ENCODE measurements at regions not wholly inside any gene's neighbourhood (a gene's known extent, or its start where the extent isn't known, plus 50 kb on each side); places are given as distances from the start of the nearest gene placed in this dataset.

DNA sequence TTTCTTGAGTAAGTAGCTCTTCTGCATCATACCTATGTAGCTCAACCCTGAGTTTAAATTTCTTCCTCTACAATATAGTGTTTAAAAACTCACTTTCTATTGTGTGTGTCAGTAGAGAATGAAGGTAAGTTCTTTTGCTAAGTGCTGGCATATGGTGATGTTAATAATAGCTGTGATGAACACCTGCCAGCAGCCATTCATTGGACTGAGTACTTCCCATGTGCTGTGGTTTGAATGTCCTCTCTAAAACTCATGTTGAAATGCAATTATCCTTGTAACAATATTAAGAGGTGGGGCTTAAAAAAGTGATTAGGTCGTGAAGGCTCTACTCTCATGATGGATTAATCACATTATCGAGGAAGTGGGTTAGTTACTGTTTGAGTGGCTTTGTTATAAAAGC lies 645.2 kb upstream of the RGMB start:
- ATAC-seq (replicated peaks) = no peak
- H3K9me3 Mint-ChIP-seq = peaks cover 0 to 19% of the 10 kb centered on the region in 2 donors
- H3K27me3 Mint-ChIP-seq = no peaks in the 10 kb centered on the region

DNA sequence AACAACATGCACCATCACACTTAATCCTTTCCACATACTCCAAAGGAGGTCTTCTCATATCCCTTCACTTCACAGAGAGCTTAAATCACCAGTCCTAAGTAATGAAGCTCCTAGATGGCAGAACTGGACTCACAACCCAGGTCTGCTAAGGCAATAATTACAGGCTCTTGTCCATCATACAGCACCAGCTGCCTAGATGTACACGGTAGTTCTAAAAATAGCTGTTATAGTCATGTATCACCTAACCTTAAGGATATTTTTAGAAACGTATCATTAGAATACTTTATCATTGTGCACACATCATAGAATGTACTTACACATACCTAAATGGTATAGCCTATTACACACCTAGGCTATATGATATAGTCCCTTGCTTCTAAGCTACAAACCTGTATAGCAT lies 644.6 kb upstream of the RGMB start:
- ATAC-seq (replicated peaks) (no peak), DNase-seq (no peak)
- H3K27me3 Mint-ChIP-seq = no peaks in the 10 kb centered on the region
- H3K4me3 Mint-ChIP-seq = no peak overlapping the region
- H3K36me3 Mint-ChIP-seq (ENCODE audit: insufficient read depth) = no peaks in the 10 kb centered on the region
- H3K9me3 Mint-ChIP-seq = peaks cover 0 to 13% of the 10 kb centered on the region in 2 donors
- no peak overlapping the region for H3K27ac Mint-ChIP-seq
- H3K4me1 Mint-ChIP-seq (ENCODE audit: low read depth in 2 of 2) = no peaks in the 10 kb centered on the region

More for the DNA sequence above, 645.2 kb upstream of the RGMB start:
- H3K27ac Mint-ChIP-seq = no peak overlapping the region
- no peaks in the 10 kb centered on the region for H3K36me3 Mint-ChIP-seq (ENCODE audit: insufficient read depth)
- no peaks in the 10 kb centered on the region for H3K4me1 Mint-ChIP-seq (ENCODE audit: low read depth in 2 of 2)
- no peak overlapping the region for H3K4me3 Mint-ChIP-seq
- DNase-seq = no peak

DNA sequence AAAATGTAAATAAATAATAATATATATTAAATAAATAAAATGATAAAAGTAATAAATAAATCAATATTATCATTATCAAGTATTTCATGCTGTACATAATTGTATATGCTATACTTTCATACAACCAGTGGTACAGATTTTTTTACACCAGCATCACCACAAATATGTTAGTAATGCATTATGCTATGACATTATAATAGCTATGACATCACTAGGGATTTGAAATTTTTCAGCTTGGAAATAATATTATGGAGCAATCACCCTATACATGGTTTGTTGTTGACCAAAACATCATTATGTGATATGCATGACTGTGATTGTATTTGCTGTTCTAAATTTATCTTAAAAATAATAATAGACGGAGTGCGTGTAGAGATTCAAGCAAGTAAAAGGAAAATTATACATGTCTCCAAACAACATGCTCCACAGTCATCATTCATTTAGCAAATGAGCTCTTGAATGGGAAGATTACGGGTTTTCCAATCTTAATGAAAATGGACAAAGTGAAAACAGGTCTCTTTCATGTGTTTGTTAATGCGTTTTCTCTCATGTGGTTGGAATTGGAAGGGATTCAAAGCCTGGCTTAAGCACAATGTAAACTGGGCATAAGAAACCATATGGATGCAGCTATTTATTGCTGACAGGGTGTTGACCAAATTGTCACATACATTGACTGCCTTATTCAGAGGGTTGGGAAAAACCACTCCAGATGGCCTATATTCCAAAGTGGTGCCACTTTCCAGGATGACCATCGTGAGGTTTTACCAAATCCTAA lies 643.0 kb upstream of the RGMB start:
- no peaks in the 10 kb centered on the region for H3K4me1 Mint-ChIP-seq (ENCODE audit: low read depth in 2 of 2)
- ATAC-seq (replicated peaks) = no peak
- H3K27ac Mint-ChIP-seq = no peak overlapping the region
- DNase-seq = no peak
- no peaks in the 10 kb centered on the region for H3K36me3 Mint-ChIP-seq (ENCODE audit: insufficient read depth)
- H3K9me3 Mint-ChIP-seq = peaks cover 0 to 6% of the 10 kb centered on the region in 2 donors
- H3K4me3 Mint-ChIP-seq = no peak overlapping the region
- H3K27me3 Mint-ChIP-seq = no peaks in the 10 kb centered on the region

DNA sequence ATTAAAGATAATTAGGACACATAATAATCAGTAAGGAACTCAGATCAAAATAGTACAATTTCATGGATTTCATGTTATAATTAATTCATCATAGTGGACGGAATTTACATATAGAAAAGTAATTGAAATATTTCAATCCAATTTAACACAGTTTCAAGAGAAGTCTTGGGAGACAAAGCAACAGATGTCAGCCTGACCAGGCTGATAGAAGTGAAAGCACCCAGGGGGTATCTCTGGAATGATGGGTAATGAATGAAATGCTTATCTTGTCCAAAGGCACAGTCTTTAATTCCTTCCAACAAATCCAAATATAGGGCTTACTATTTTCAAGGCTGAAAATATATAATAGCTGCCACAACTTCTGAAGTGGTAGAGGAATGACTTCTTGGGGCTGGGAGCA lies 629.3 kb upstream of the RGMB start:
- H3K9me3 Mint-ChIP-seq = peaks cover 0 to 7% of the 10 kb centered on the region in 2 donors
- H3K36me3 Mint-ChIP-seq (ENCODE audit: insufficient read depth) = no peaks in the 10 kb centered on the region
- no peak for DNase-seq
- no peak overlapping the region for H3K27ac Mint-ChIP-seq
- no peak for ATAC-seq (replicated peaks)
- H3K4me3 Mint-ChIP-seq = no peak overlapping the region
- H3K4me1 Mint-ChIP-seq (ENCODE audit: low read depth in 2 of 2) = no peaks in the 10 kb centered on the region
- no peaks in the 10 kb centered on the region for H3K27me3 Mint-ChIP-seq

DNA sequence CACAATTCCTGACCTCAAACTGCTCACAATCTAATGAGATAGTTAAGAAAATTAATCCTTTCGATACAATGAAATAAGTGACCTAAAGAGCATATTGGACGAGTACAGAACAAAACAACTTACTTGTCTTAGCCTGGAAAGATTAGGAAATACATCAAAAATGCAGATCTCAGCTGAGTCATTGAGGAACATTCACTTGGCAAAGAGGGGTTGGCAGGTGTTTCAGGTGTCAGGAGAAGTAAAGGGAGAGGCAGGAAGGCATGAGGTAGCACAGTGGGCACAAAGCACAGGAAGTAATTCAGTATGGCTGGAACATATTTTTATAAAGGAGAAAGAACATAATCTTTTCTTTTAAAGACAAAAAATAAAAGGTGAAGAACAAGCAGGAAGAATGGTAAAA lies 628.8 kb upstream of the RGMB start:
- ATAC-seq (replicated peaks) = no peak
- no peak overlapping the region for H3K27ac Mint-ChIP-seq
- H3K27me3 Mint-ChIP-seq = no peaks in the 10 kb centered on the region
- H3K4me3 Mint-ChIP-seq = no peak overlapping the region
- DNase-seq = no peak
- no peaks in the 10 kb centered on the region for H3K36me3 Mint-ChIP-seq (ENCODE audit: insufficient read depth)
- peaks cover 0 to 7% of the 10 kb centered on the region in 2 donors for H3K9me3 Mint-ChIP-seq
- H3K4me1 Mint-ChIP-seq (ENCODE audit: low read depth in 2 of 2) = no peaks in the 10 kb centered on the region

DNA sequence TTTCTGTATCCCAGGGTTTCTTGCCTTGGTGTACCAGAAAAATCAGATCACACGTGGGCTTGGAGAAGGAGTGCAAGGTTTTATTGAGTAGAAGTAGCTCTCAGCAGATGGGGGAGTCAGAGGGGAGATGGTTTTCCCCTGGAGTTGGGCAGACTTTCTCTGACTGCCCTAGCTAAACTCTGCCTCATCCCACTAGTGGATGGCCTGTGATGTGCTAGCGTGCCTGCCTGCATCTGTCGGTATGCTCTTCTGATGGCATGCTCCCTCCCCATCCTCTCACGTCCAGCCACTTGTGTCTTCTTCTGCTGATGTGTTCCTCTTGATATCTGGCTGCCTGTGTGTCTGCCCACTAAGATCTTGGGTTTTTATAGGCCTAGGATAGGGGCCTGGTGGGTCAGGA lies 616.1 kb upstream of the RGMB start:
- Mint-ChIP-seq H3K4me1 (ENCODE audit: low read depth in 2 of 2) (no peaks in the 10 kb centered on the region), H3K36me3 (ENCODE audit: insufficient read depth) (no peaks in the 10 kb centered on the region), H3K27ac (no peak overlapping the region), H3K4me3 (no peak overlapping the region), H3K27me3 (no peaks in the 10 kb centered on the region), H3K9me3 (peaks cover 0 to under 1% of the 10 kb centered on the region in 2 donors)
- DNase-seq = no peak
- ATAC-seq (replicated peaks) = no peak

DNA sequence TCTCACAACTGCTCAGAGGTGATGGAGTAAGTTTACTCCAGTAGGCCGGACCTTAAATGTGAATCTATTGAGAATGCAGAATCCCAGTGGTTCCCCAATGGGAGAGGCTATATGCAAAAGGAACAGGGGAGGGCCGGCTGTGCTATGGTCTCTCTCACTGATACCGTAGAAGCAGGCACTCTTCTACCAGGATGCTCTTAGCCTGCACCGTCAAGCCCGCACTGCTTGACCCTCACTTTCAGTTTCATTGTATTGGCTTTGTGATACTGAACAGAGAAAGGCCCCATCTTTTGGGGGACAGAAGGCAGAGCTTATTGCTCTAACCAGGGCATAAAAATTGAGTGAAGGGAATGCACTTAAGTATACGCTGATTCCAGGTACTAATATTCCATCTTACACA lies 615.0 kb upstream of the RGMB start:
- Mint-ChIP-seq H3K36me3 (ENCODE audit: insufficient read depth) (no peaks in the 10 kb centered on the region), H3K27ac (no peak overlapping the region), H3K9me3 (peaks cover 0 to 3% of the 10 kb centered on the region in 2 donors), H3K27me3 (no peaks in the 10 kb centered on the region), H3K4me3 (no peak overlapping the region), H3K4me1 (ENCODE audit: low read depth in 2 of 2) (no peaks in the 10 kb centered on the region)
- DNase-seq = no peak
- no peak for ATAC-seq (replicated peaks)

DNA sequence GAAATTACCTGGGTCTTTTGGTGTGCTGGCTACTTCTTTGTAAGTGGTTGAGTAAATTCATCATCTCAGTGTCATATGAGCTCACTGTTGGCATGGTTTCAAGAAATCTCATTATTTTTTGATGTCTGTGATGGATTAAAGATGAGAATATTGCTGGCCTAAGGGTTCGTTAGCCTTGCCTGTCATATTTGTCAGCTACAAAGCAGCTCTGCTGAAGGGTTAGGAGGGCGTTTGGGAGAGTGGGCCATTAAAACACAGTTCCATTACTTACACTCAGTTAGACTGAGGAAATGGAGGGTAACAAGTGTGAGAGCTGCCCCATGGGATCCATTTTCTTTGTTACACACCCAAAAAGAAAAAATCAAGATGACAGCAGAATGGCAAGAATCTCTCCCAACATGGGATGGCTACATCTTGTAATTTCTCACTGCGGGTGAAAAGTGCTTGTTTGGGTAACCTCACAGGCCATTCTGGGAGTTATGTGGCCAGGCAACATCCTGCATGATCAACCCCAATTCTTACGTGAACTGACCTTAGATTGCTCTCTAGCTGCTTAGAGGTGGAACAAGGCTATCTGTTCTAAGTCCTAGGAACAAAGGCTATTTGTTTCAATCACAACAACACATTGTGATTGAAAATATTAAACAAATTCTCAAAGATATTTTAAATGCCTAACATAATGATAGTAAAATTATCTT lies 609.5 kb upstream of the RGMB start:
- DNase-seq (no peak), ATAC-seq (replicated peaks) (no peak)
- no peaks in the 10 kb centered on the region for H3K36me3 Mint-ChIP-seq (ENCODE audit: insufficient read depth)
- H3K4me1 Mint-ChIP-seq (ENCODE audit: low read depth in 2 of 2) = no peaks in the 10 kb centered on the region
- H3K27me3 Mint-ChIP-seq = no peaks in the 10 kb centered on the region
- H3K9me3 Mint-ChIP-seq = peaks cover 0 to 3% of the 10 kb centered on the region in 2 donors
- H3K4me3 Mint-ChIP-seq = no peak overlapping the region
- no peak overlapping the region for H3K27ac Mint-ChIP-seq

DNA sequence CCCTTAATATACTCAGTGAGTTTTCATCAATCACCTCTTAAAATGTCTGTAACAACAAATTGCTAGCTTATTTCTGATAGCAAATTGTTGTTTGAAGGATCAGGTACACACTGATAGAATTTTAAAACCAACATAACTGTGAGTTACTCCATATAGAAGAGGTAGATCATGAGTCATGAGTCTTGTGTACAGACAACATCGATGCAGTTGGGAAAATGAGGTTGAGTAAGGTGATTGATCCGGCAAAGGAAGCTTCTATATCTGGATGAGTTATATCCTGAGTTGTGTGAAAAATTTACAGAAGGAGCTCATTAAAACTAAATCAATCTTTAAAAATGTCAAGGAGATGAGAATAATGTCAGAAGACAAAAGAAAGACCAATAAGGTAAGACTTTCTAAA lies 604.6 kb upstream of the RGMB start:
- Mint-ChIP-seq H3K4me3 (no peak overlapping the region), H3K36me3 (ENCODE audit: insufficient read depth) (no peaks in the 10 kb centered on the region), H3K4me1 (ENCODE audit: low read depth in 2 of 2) (no peaks in the 10 kb centered on the region), H3K9me3 (peaks cover 0 to 2% of the 10 kb centered on the region in 2 donors), H3K27me3 (no peaks in the 10 kb centered on the region), H3K27ac (no peak overlapping the region)
- ATAC-seq (replicated peaks) (no peak), DNase-seq (no peak)

DNA sequence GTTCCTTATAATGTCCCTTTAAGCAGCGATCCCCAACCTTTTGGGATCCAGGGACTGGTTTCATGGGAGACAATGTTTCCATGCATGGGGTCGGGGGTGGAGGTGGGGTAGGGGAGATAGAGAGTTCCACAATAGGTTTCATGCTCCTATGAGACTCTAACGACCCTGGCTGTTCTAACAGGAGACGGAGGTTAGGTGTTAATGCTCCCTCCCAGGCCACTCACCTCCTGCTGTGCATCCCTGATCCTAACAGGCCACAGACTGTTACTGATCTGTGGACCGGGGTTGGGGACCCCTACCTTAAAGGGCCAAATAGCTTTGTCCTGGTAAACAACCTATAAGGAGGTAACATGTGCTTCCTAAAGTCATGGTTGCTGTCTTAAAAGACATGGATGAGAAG lies 602.5 kb upstream of the RGMB start:
- Mint-ChIP-seq H3K36me3 (ENCODE audit: insufficient read depth) (no peaks in the 10 kb centered on the region), H3K4me1 (ENCODE audit: low read depth in 2 of 2) (no peaks in the 10 kb centered on the region), H3K9me3 (peaks cover 0 to 2% of the 10 kb centered on the region in 2 donors)

DNA sequence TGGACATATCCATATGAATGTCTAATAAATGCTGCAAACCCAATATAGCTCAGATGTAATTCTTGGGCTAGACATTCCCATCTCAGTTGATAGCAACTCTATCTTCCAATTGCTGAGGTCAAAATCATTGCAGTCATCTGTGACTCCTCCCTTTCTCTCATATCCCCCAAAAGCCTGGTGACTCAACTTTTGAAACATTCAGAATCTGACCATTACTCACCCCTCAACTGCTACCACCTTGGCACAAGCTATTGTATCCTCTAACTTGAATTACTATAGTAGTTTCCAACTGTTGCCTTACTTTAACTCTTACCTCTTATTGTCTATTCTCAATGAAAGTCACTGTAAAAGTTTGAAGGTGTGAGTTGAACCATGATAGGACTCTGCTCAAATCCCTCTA lies 600.1 kb upstream of the RGMB start:
- peaks cover 0 to 8% of the 10 kb centered on the region in 2 donors for H3K9me3 Mint-ChIP-seq
- H3K27ac Mint-ChIP-seq = no peak overlapping the region
- no peak overlapping the region for H3K4me3 Mint-ChIP-seq
- ATAC-seq (replicated peaks) = no peak
- no peaks in the 10 kb centered on the region for H3K36me3 Mint-ChIP-seq (ENCODE audit: insufficient read depth)
- no peak for DNase-seq
- H3K27me3 Mint-ChIP-seq = no peaks in the 10 kb centered on the region
- H3K4me1 Mint-ChIP-seq (ENCODE audit: low read depth in 2 of 2) = no peaks in the 10 kb centered on the region

More for the DNA sequence above, 602.5 kb upstream of the RGMB start:
- ATAC-seq (replicated peaks) = no peak
- Mint-ChIP-seq H3K27ac (no peak overlapping the region), H3K27me3 (no peaks in the 10 kb centered on the region), H3K4me3 (no peak overlapping the region)
- no peak for DNase-seq

DNA sequence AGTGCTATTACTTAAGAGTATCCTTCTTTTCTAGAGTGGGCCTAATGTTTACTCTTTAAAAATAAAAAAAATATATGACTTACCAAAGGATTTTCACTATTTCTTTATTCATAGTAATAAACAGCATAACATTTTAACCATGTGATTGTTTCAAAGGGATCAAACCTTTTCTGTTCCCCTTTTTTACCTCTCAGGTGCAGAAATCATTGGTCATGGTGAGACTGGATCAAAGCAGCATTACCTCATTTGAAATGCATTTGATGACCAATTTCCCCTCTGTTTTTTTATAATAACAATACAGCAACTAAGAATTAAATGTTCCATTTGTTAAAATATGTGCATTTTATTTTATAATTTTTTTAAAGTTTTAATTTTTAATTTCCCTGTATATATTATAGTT lies 598.0 kb upstream of the RGMB start:
- ATAC-seq (replicated peaks) = no peak
- Mint-ChIP-seq H3K4me1 (ENCODE audit: low read depth in 2 of 2) (no peaks in the 10 kb centered on the region), H3K36me3 (ENCODE audit: insufficient read depth) (no peaks in the 10 kb centered on the region), H3K27ac (no peak overlapping the region), H3K27me3 (no peaks in the 10 kb centered on the region), H3K9me3 (peaks cover 0 to 11% of the 10 kb centered on the region in 2 donors), H3K4me3 (no peak overlapping the region)
- DNase-seq = no peak

DNA sequence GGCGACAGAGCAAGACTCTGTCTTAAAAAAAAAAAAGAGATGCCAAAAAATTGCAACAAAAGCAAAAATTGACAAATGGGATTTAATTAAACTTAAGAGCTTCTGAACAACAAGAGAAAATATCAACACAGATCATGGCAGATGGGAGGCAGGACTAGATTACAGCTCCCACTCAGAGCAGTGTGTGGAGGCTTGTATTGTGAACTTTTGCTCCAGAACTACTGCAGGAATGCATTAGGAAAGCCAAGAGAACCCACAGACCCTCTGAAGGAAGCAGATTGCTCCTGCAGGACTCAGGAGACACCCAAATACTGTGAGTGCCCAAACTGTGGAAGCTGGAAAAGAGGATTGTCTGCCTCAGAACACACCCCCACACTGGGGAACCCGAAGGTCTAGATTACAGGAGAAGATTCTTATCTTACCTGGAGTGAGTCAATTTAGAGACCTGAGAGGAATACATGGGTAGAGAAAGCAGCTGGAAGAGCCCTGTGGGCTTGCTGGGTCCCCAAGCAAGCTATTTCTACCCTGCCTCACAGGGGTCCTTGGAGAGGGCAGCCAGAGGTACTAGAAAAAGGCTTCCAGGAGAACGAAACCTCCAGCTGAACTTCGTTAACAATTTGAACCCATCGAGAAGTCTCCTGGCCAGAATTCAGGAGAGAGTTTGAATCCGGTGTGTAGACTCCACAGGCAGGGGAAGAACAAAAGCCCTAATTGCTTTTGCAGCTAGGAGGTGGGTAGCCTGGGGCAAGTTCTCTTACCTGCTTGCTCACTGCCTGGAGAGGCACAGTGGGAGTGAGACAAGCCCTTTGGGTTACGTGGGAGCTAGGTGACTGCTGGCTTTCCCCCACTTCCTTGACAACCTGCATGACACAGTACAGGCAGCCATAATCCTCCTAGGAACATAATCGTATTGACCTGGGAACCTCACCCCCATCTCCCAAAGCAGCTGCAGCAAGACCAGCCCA lies 593.4 kb upstream of the RGMB start:
- Mint-ChIP-seq H3K4me1 (ENCODE audit: low read depth in 2 of 2) (no peaks in the 10 kb centered on the region), H3K27ac (no peak overlapping the region), H3K36me3 (ENCODE audit: insufficient read depth) (no peaks in the 10 kb centered on the region), H3K27me3 (no peaks in the 10 kb centered on the region), H3K9me3 (peaks cover 14 to 16% of the 10 kb centered on the region in 2 donors), H3K4me3 (no peak overlapping the region)
- DNase-seq = no peak
- no peak for ATAC-seq (replicated peaks)

All from effector memory CD8-positive, alpha-beta T cell (primary cell).